ENCODE measurements at regions not wholly inside any gene's neighbourhood (a gene's known extent, or its start where the extent isn't known, plus 50 kb on each side); places are given as distances from the start of the nearest gene placed in this dataset.

GRCh38 chr2:19300961-19301360, 57.5 kb downstream of the OSR1 start:
- H3K9me3 Mint-ChIP-seq = no peaks in the 10 kb centered on the region
- no peaks in the 10 kb centered on the region for H3K27me3 Mint-ChIP-seq
- DNase-seq (ENCODE audit: low spot score in 2 of 2) (no peak), ATAC-seq (replicated peaks; ENCODE audit: extremely low read depth, poor library complexity, severe bottlenecking) (no peak)
- H3K4me3 Mint-ChIP-seq = no peak overlapping the region
- H3K36me3 Mint-ChIP-seq (ENCODE audit: insufficient read depth) = no peaks in the 10 kb centered on the region
- H3K27ac Mint-ChIP-seq (ENCODE audit: low read depth) = no peak overlapping the region
- H3K4me1 Mint-ChIP-seq = no peaks in the 10 kb centered on the region

GRCh38 chr2:19299522-19299921, 58.9 kb downstream of the OSR1 start:
- Mint-ChIP-seq H3K4me1 (no peaks in the 10 kb centered on the region), H3K27ac (ENCODE audit: low read depth) (no peak overlapping the region), H3K36me3 (ENCODE audit: insufficient read depth) (no peaks in the 10 kb centered on the region), H3K9me3 (no peaks in the 10 kb centered on the region), H3K27me3 (no peaks in the 10 kb centered on the region), H3K4me3 (no peak overlapping the region)
- DNase-seq (ENCODE audit: low spot score in 2 of 2) (no peak), ATAC-seq (replicated peaks; ENCODE audit: extremely low read depth, poor library complexity, severe bottlenecking) (no peak)

- Mint-ChIP-seq H3K27me3 (no peaks in the 10 kb centered on the region), H3K36me3 (ENCODE audit: insufficient read depth) (no peaks in the 10 kb centered on the region), H3K9me3 (no peaks in the 10 kb centered on the region), H3K4me1 (no peaks in the 10 kb centered on the region), H3K27ac (ENCODE audit: low read depth) (no peak overlapping the region), H3K4me3 (no peak overlapping the region)
- no peak for ATAC-seq (replicated peaks; ENCODE audit: extremely low read depth, poor library complexity, severe bottlenecking)
- no peak for DNase-seq (ENCODE audit: low spot score in 2 of 2)
Observed at GRCh38 chr2:19299032-19299431, 59.4 kb downstream of the OSR1 start.

GRCh38 chr2:19297716-19298115, 60.7 kb downstream of the OSR1 start:
- ATAC-seq (replicated peaks; ENCODE audit: extremely low read depth, poor library complexity, severe bottlenecking) = no peak
- no peak for DNase-seq (ENCODE audit: low spot score in 2 of 2)
- H3K27me3 Mint-ChIP-seq = no peaks in the 10 kb centered on the region
- H3K4me1 Mint-ChIP-seq = no peaks in the 10 kb centered on the region
- H3K4me3 Mint-ChIP-seq = no peak overlapping the region
- H3K9me3 Mint-ChIP-seq = no peaks in the 10 kb centered on the region
- H3K36me3 Mint-ChIP-seq (ENCODE audit: insufficient read depth) = no peaks in the 10 kb centered on the region
- H3K27ac Mint-ChIP-seq (ENCODE audit: low read depth) = no peak overlapping the region

- H3K4me3 Mint-ChIP-seq = no peak overlapping the region
- DNase-seq (ENCODE audit: low spot score in 2 of 2) (no peak), ATAC-seq (replicated peaks; ENCODE audit: extremely low read depth, poor library complexity, severe bottlenecking) (no peak)
- no peaks in the 10 kb centered on the region for H3K27me3 Mint-ChIP-seq
- H3K27ac Mint-ChIP-seq (ENCODE audit: low read depth) = no peak overlapping the region
- H3K9me3 Mint-ChIP-seq = no peaks in the 10 kb centered on the region
- no peaks in the 10 kb centered on the region for H3K4me1 Mint-ChIP-seq
- H3K36me3 Mint-ChIP-seq (ENCODE audit: insufficient read depth) = no peaks in the 10 kb centered on the region
Observed at GRCh38 chr2:19295998-19296502, 62.4 kb downstream of the OSR1 start.

- Mint-ChIP-seq H3K4me3 (no peak overlapping the region), H3K9me3 (no peaks in the 10 kb centered on the region), H3K36me3 (ENCODE audit: insufficient read depth) (peaks cover 1% of the 10 kb centered on the region), H3K4me1 (no peaks in the 10 kb centered on the region), H3K27me3 (no peaks in the 10 kb centered on the region), H3K27ac (ENCODE audit: low read depth) (no peak overlapping the region)
- no peak for ATAC-seq (replicated peaks; ENCODE audit: extremely low read depth, poor library complexity, severe bottlenecking)
- no peak for DNase-seq (ENCODE audit: low spot score in 2 of 2)
Observed at GRCh38 chr2:19292007-19292406, 66.4 kb downstream of the OSR1 start.

- H3K4me3 Mint-ChIP-seq = no peak overlapping the region
- no peaks in the 10 kb centered on the region for H3K4me1 Mint-ChIP-seq
- peaks cover 1% of the 10 kb centered on the region for H3K36me3 Mint-ChIP-seq (ENCODE audit: insufficient read depth)
- peaks cover 1% of the 10 kb centered on the region for H3K27me3 Mint-ChIP-seq
- DNase-seq (ENCODE audit: low spot score in 2 of 2) = no peak
- H3K27ac Mint-ChIP-seq (ENCODE audit: low read depth) = no peak overlapping the region
- ATAC-seq (replicated peaks; ENCODE audit: extremely low read depth, poor library complexity, severe bottlenecking) = no peak
- H3K9me3 Mint-ChIP-seq = peaks cover 8% of the 10 kb centered on the region
Observed at GRCh38 chr2:19288291-19288690, 70.1 kb downstream of the OSR1 start.

- Mint-ChIP-seq H3K27ac (ENCODE audit: low read depth) (no peak overlapping the region), H3K36me3 (ENCODE audit: insufficient read depth) (peaks cover 1% of the 10 kb centered on the region), H3K27me3 (peaks cover 10% of the 10 kb centered on the region), H3K9me3 (peaks cover 8% of the 10 kb centered on the region), H3K4me1 (no peaks in the 10 kb centered on the region), H3K4me3 (no peak overlapping the region)
- no peak for DNase-seq (ENCODE audit: low spot score in 2 of 2)
- ATAC-seq (replicated peaks; ENCODE audit: extremely low read depth, poor library complexity, severe bottlenecking) = no peak
Observed at GRCh38 chr2:19287324-19287723, 71.1 kb downstream of the OSR1 start.

GRCh38 chr2:19282305-19282704, 76.1 kb downstream of the OSR1 start:
- no peak for DNase-seq (ENCODE audit: low spot score in 2 of 2)
- H3K9me3 Mint-ChIP-seq = peaks cover 8% of the 10 kb centered on the region
- H3K27me3 Mint-ChIP-seq = peaks cover 18% of the 10 kb centered on the region
- ATAC-seq (replicated peaks; ENCODE audit: extremely low read depth, poor library complexity, severe bottlenecking) = no peak
- no peak overlapping the region for H3K27ac Mint-ChIP-seq (ENCODE audit: low read depth)
- no peaks in the 10 kb centered on the region for H3K4me1 Mint-ChIP-seq
- peaks cover 1% of the 10 kb centered on the region for H3K36me3 Mint-ChIP-seq (ENCODE audit: insufficient read depth)
- H3K4me3 Mint-ChIP-seq = no peak overlapping the region

- DNase-seq (ENCODE audit: low spot score in 2 of 2) = no peak
- Mint-ChIP-seq H3K4me3 (no peak overlapping the region), H3K9me3 (no peaks in the 10 kb centered on the region), H3K27ac (ENCODE audit: low read depth) (no peak overlapping the region), H3K27me3 (no peaks in the 10 kb centered on the region), H3K36me3 (ENCODE audit: insufficient read depth) (no peaks in the 10 kb centered on the region), H3K4me1 (no peaks in the 10 kb centered on the region)
- ATAC-seq (replicated peaks; ENCODE audit: extremely low read depth, poor library complexity, severe bottlenecking) = no peak
Observed at GRCh38 chr2:19274439-19274838, 84.0 kb downstream of the OSR1 start.

- Mint-ChIP-seq H3K36me3 (ENCODE audit: insufficient read depth) (no peaks in the 10 kb centered on the region), H3K27me3 (no peaks in the 10 kb centered on the region), H3K4me1 (no peaks in the 10 kb centered on the region), H3K27ac (ENCODE audit: low read depth) (no peak overlapping the region), H3K9me3 (no peaks in the 10 kb centered on the region), H3K4me3 (no peak overlapping the region)
- ATAC-seq (replicated peaks; ENCODE audit: extremely low read depth, poor library complexity, severe bottlenecking) (no peak), DNase-seq (ENCODE audit: low spot score in 2 of 2) (no peak)
Observed at GRCh38 chr2:19272941-19273470, 85.4 kb downstream of the OSR1 start.

- H3K27me3 Mint-ChIP-seq = no peaks in the 10 kb centered on the region
- no peaks in the 10 kb centered on the region for H3K4me1 Mint-ChIP-seq
- DNase-seq (ENCODE audit: low spot score in 2 of 2) = no peak
- no peaks in the 10 kb centered on the region for H3K36me3 Mint-ChIP-seq (ENCODE audit: insufficient read depth)
- H3K9me3 Mint-ChIP-seq = no peaks in the 10 kb centered on the region
- no peak overlapping the region for H3K4me3 Mint-ChIP-seq
- ATAC-seq (replicated peaks; ENCODE audit: extremely low read depth, poor library complexity, severe bottlenecking) = no peak
- H3K27ac Mint-ChIP-seq (ENCODE audit: low read depth) = no peak overlapping the region
Observed at GRCh38 chr2:19272039-19272438, 86.4 kb downstream of the OSR1 start.

GRCh38 chr2:19264852-19265251, 93.6 kb downstream of the OSR1 start:
- no peak for DNase-seq (ENCODE audit: low spot score in 2 of 2)
- H3K9me3 Mint-ChIP-seq = no peaks in the 10 kb centered on the region
- no peak for ATAC-seq (replicated peaks; ENCODE audit: extremely low read depth, poor library complexity, severe bottlenecking)
- H3K27me3 Mint-ChIP-seq = peaks cover 9% of the 10 kb centered on the region
- no peak overlapping the region for H3K4me3 Mint-ChIP-seq
- H3K27ac Mint-ChIP-seq (ENCODE audit: low read depth) = no peak overlapping the region
- no peaks in the 10 kb centered on the region for H3K36me3 Mint-ChIP-seq (ENCODE audit: insufficient read depth)
- no peaks in the 10 kb centered on the region for H3K4me1 Mint-ChIP-seq

- H3K27ac Mint-ChIP-seq (ENCODE audit: low read depth) = no peak overlapping the region
Observed at GRCh38 chr2:19262150-19262549, 96.3 kb downstream of the OSR1 start.

More at GRCh38 chr2:19262150-19262549, 96.3 kb downstream of the OSR1 start:
- peaks cover 17% of the 10 kb centered on the region for H3K27me3 Mint-ChIP-seq
- DNase-seq (ENCODE audit: low spot score in 2 of 2) (no peak), ATAC-seq (replicated peaks; ENCODE audit: extremely low read depth, poor library complexity, severe bottlenecking) (no peak)
- H3K36me3 Mint-ChIP-seq (ENCODE audit: insufficient read depth) = peaks cover 2% of the 10 kb centered on the region
- no peaks in the 10 kb centered on the region for H3K9me3 Mint-ChIP-seq
- no peak overlapping the region for H3K4me3 Mint-ChIP-seq
- H3K4me1 Mint-ChIP-seq = no peaks in the 10 kb centered on the region

Data from central memory CD8-positive, alpha-beta T cell (primary cell).